T-cell (primary cell): ENCODE measurements at regions not wholly inside any gene's neighbourhood (a gene's known extent, or its start where the extent isn't known, plus 50 kb on each side); places are given as distances from the start of the nearest gene placed in this dataset.

Source experiments
- ATAC-seq, 4 experiments: fragments of 200-7000 bp in 3 of 4; fragments of 150-1000 bp in 1 of 4; cut with Tn5 transposase; replicated peaks in 1 of 4; 1 replicate in 3 of 4; 2 replicates in 1 of 4; pipeline ENCODE4 v1.10.0; 2021; ENCODE audit warnings: moderate library complexity in 3 of 4, mild to moderate bottlenecking in 2 of 4, moderate number of reproducible peaks in 1 of 4
- CTCF ChIA-PET, 2 donors: fragments of 300-600 bp; sonication (Branson Sonifier 250); formaldehyde crosslinking; loops; one replicate each; lab custom pipeline; 2022; ENCODE audit warnings: antibody characterized with exemption in 2 of 2; lab: Charles Lee
- POLR2A ChIA-PET, 2 donors: fragments of 300-600 bp; sonication (Branson Sonifier 250); formaldehyde crosslinking; loops; one replicate each; lab custom pipeline; 2022; ENCODE audit warnings: antibody characterized with exemption in 2 of 2; lab: Charles Lee
- DNase-seq, 35 experiments: peaks; one replicate each; pipeline versions ENCODE4 v3.0.0 to v3.0.0-alpha.2; 2013 to 2023
- H3K27ac ChIP-seq: one replicate; pipeline ENCODE4 v1.5.1; 2013; ENCODE audit warnings: low read length
- H3K27me3 ChIP-seq, 2 experiments: replicated peaks in 1 of 2; 1 replicate in 1 of 2; 2 replicates in 1 of 2; pipeline versions ENCODE4 v1.6.1 to v1.7.0; 2013; ENCODE audit warnings: low read length in 1 of 2, mixed read lengths in 1 of 2; ENCODE audit not compliant: control insufficient read depth in 2 of 2, insufficient read depth in 2 of 2; ENCODE audit errors: extremely low read depth in 1 of 2
- H3K36me3 ChIP-seq, 2 donors: 1 replicate in 1 of 2; 2 replicates in 1 of 2; pipeline versions ENCODE4 v1.6.1 to v1.7.0; 2013; ENCODE audit warnings: low read length in 1 of 2; ENCODE audit not compliant: control insufficient read depth in 2 of 2, insufficient read depth in 1 of 2; ENCODE audit errors: extremely low read depth in 1 of 2
- H3K4me1 ChIP-seq, 2 experiments: 1 replicate in 1 of 2; 2 replicates in 1 of 2; pipeline versions ENCODE4 v1.6.1 to v1.7.0; 2013; ENCODE audit warnings: low read length in 2 of 2, mixed read lengths in 1 of 2; ENCODE audit not compliant: insufficient read depth in 2 of 2, control insufficient read depth in 1 of 2; ENCODE audit errors: extremely low read depth in 1 of 2
- H3K4me3 ChIP-seq, 2 donors: 1 replicate in 1 of 2; 2 replicates in 1 of 2; pipeline versions ENCODE4 v1.5.1 to v1.7.0; 2013; ENCODE audit warnings: mild to moderate bottlenecking in 2 of 2, low read length in 1 of 2, moderate library complexity in 1 of 2; ENCODE audit not compliant: control insufficient read depth in 1 of 2; ENCODE audit errors: extremely low read depth in 1 of 2
- H3K9me3 ChIP-seq: 2 replicates; pipeline ENCODE4 v1.7.0; 2013
- H3K27ac Mint-ChIP-seq, 2 donors: one replicate each; pipeline ENCODE4 v1.8.0; 2020 to 2021; ENCODE audit warnings: mild to moderate bottlenecking in 2 of 2, mixed read lengths in 2 of 2
- H3K27me3 Mint-ChIP-seq, 2 donors: one replicate each; pipeline ENCODE4 v1.8.0; 2021 to 2022; ENCODE audit warnings: mixed read lengths in 2 of 2
- H3K36me3 Mint-ChIP-seq: one replicate; pipeline ENCODE4 v1.8.0; 2021; ENCODE audit warnings: mixed read lengths
- H3K4me1 Mint-ChIP-seq, 3 donors: one replicate each; pipeline ENCODE4 v1.8.0; 2020 to 2022; ENCODE audit warnings: mixed read lengths in 3 of 3, mild to moderate bottlenecking in 1 of 3
- H3K4me3 Mint-ChIP-seq, 3 donors: one replicate each; pipeline ENCODE4 v1.8.0; 2020 to 2022; ENCODE audit warnings: mild to moderate bottlenecking in 3 of 3, mixed read lengths in 3 of 3, moderate library complexity in 3 of 3
- H3K9me3 Mint-ChIP-seq, 3 donors: one replicate each; pipeline ENCODE4 v1.8.0; 2020 to 2022; ENCODE audit warnings: mixed read lengths in 3 of 3
- WGBS: methylation state at CpG from one replicate; pipeline ENCODE4 v1.1.5; 2013; ENCODE audit warnings: missing lambda C conversion rate; ENCODE audit not compliant: insufficient coverage; 5-methylcytosine and 5-hydroxymethylcytosine counted together

DNA sequence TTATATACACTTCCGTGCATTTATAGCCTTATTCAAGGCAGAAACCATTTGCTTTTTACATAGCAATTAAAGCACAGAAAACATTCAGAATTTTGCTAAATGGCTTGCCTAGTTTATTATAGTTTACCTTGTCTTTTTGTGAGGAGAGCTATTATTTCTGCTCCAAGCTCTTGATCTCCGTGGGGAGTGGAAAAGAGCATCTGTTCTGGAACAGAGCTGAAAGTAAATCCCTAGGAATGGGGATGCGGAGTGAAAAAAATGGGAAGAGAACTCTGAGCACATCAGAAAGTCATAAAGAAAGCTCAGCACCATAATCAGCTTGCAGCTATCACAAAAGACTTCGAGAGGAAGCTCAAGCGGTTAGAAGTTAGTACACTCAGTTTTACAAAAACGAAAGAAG is 1006.7 kb downstream of the ROBO2 start:
- 83% methylated on average over 2 of the region's 6 CpGs for WGBS
- ATAC-seq, result no peak
- no peaks in the 10 kb centered on the region for H3K36me3 ChIP-seq
- H3K27ac Mint-ChIP-seq, result no peak overlapping the region
- H3K9me3 Mint-ChIP-seq, result peaks cover 7 to 22% (median 12%) of the 10 kb centered on the region in 3 donors
- ChIA-PET CTCF (no interaction called here), POLR2A (no interaction called here)
- H3K27me3 ChIP-seq, result no peaks in the 10 kb centered on the region
- no peak overlapping the region for H3K4me3 Mint-ChIP-seq
- H3K4me1 Mint-ChIP-seq, result no peaks in the 10 kb centered on the region
- DNase-seq, result no peak
- no peak overlapping the region for H3K27ac ChIP-seq
- no peaks in the 10 kb centered on the region for H3K36me3 Mint-ChIP-seq
- H3K4me1 ChIP-seq, result no peaks in the 10 kb centered on the region
- H3K9me3 ChIP-seq, result no peaks in the 10 kb centered on the region
- H3K27me3 Mint-ChIP-seq, result no peaks in the 10 kb centered on the region
- no peak overlapping the region for H3K4me3 ChIP-seq

DNA sequence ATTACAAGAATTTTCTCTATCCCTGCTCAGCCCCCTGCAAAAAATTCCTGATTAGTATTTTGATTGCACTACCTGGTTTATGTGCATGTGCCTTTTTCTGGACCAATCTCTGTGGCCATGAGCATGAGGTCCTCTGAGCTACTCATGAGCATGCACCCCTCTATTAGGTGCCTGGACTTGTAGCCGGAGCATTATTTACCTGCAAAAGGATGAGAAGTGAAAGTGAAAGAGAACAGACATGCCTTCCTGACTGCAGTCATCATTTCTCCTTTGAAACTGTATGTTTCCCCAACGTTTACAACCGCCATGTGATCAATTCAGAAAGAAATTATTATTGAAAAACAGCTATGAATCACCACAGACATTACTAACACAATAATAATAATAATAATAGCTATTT is 1008.8 kb downstream of the ROBO2 start:
- Histone ChIP-seq H3K36me3 (no peaks in the 10 kb centered on the region), H3K27me3 (no peaks in the 10 kb centered on the region), H3K4me1 (no peaks in the 10 kb centered on the region), H3K27ac (no peak overlapping the region), H3K9me3 (no peaks in the 10 kb centered on the region), H3K4me3 (no peak overlapping the region)
- no peak for DNase-seq
- no CpG with 5 or more reads among the region's 3 CpGs for WGBS
- no peak for ATAC-seq
- CTCF ChIA-PET, result no interaction called here
- POLR2A ChIA-PET, result no interaction called here
- no peaks in the 10 kb centered on the region for H3K36me3 Mint-ChIP-seq
- H3K4me3 Mint-ChIP-seq, result no peak overlapping the region
- no peaks in the 10 kb centered on the region for H3K4me1 Mint-ChIP-seq
- H3K27me3 Mint-ChIP-seq, result no peaks in the 10 kb centered on the region
- H3K9me3 Mint-ChIP-seq, result peaks cover 5 to 20% (median 11%) of the 10 kb centered on the region in 3 donors
- no peak overlapping the region for H3K27ac Mint-ChIP-seq

DNA sequence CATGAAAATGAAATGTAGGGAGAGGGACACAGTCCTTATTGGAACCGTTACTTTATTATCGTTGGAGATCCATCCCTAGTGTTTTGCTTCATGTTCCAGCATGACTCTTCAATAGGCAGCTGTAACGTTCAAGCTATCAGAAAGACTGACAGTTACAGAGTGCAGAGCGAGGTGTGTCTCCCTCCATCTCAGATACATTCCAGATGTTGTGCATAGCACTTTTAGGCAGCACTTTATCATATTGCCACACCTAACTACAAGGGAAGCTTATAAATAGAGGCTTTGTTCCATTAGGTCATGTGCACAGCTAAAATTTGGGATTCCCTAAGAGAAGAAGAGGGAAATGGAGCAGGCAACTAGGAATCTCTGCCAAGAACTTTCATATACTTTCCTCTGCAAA is 1009.6 kb downstream of the ROBO2 start:
- POLR2A ChIA-PET, result interaction anchor here in 1 of 2 donors (0.5 kb wide), 1 partner anchor 23 kb away, joined by 3 read pairs; no protein-coding TSS in a partner anchor
- no peak overlapping the region for H3K27ac Mint-ChIP-seq

DNA sequence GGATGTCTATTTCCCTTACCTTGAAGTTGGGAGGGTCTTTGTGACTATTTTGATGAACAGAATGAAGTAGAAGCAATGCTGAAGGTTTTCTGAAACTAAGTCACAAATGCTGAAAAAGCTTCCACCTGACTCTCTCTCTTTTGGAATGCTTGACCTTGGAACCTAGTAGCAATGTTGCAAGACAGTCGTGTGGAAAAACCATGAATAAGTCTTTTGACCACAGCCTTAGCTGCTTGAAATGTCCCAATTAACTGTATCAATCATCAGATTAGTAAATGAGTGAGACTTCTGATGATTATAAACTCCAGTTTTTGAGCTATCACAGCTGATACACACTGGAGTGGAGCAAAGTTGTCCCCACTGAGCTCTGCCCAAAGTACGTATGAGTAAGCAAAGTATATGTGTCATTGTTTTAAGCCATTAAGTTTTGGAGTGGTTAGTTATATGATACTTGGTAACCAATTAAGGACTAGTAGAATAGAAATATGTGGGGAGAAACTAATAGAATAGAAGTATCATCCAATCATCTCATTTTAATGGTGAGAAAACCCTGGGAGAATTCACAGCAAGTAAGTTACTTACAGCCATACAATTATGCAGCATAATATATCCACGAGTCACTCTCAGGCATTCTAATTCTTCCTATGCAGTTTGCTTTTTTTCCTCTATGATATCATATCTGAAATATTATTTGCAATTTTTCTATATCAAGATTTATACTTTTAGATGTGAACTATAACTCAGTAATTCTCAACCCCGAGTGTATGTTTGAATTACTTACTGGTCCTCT is 1010.6 kb downstream of the ROBO2 start:
- Mint-ChIP-seq H3K9me3 (peaks cover 0 to 15% (median 5%) of the 10 kb centered on the region in 3 donors), H3K4me3 (no peak overlapping the region), H3K4me1 (no peaks in the 10 kb centered on the region), H3K27me3 (no peaks in the 10 kb centered on the region), H3K27ac (no peak overlapping the region), H3K36me3 (no peaks in the 10 kb centered on the region)
- CTCF ChIA-PET, result no interaction called here
- WGBS, result no CpG with 5 or more reads among the region's 4 CpGs
- POLR2A ChIA-PET, result no interaction called here
- no peak overlapping the region for H3K27ac ChIP-seq
- no peaks in the 10 kb centered on the region for H3K27me3 ChIP-seq
- H3K4me3 ChIP-seq, result no peak overlapping the region
- ATAC-seq (no peak), DNase-seq (no peak)
- no peaks in the 10 kb centered on the region for H3K9me3 ChIP-seq
- H3K36me3 ChIP-seq, result no peaks in the 10 kb centered on the region
- H3K4me1 ChIP-seq, result no peaks in the 10 kb centered on the region

More for the DNA sequence above, 1009.6 kb downstream of the ROBO2 start:
- H3K27me3 Mint-ChIP-seq, result no peaks in the 10 kb centered on the region
- no peak overlapping the region for H3K4me3 Mint-ChIP-seq
- Histone ChIP-seq H3K27ac (no peak overlapping the region), H3K27me3 (no peaks in the 10 kb centered on the region), H3K9me3 (no peaks in the 10 kb centered on the region), H3K4me3 (no peak overlapping the region), H3K4me1 (no peaks in the 10 kb centered on the region), H3K36me3 (no peaks in the 10 kb centered on the region)
- H3K4me1 Mint-ChIP-seq, result no peaks in the 10 kb centered on the region
- no peaks in the 10 kb centered on the region for H3K36me3 Mint-ChIP-seq
- 84% methylated on average over 3 of the region's 4 CpGs for WGBS
- CTCF ChIA-PET, result no interaction called here
- no peak for ATAC-seq
- no peak for DNase-seq
- H3K9me3 Mint-ChIP-seq, result peaks cover 5 to 14% (median 5%) of the 10 kb centered on the region in 3 donors

DNA sequence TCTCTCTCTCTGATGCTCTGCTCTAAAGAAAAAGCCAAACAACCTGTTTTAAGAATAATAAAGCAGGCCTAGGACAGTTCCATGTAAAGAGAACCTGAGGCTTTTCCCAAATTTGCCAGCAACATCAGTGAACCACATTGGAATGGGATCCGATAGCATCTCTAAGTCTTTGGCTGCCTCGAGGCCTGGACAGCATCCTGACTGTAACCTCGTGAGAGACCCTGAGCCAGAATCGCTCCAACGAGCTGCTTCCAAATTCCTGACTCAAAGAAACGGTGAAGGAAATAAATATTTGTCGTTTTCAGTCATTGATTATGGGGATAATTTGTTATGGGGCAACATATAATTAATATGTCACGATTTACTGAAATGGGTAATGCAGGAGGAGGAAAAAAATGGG is 1012.8 kb downstream of the ROBO2 start:
- H3K4me3 ChIP-seq, result no peak overlapping the region

DNA sequence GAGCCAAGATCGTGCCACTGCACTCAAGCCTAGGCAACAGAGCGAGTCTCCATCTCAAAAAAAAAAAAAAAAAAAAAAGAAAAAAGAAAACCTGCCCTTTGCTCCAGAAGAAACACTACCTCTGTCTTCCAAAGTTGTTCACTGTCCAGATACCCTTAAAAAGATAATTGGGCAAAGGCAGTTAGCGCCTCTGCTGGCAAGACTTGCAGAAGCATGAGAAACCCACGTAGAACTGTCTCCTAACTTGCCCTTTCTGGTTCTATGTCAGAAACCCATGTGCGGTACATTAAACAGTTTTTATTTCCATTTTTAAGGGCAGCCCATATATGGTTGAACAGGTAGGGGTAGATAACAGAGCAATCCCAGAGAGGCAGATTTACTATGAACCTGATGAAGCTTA is 1026.4 kb downstream of the ROBO2 start:
- ChIA-PET POLR2A (no interaction called here), CTCF (no interaction called here)
- Mint-ChIP-seq H3K27ac (no peak overlapping the region), H3K4me1 (no peaks in the 10 kb centered on the region), H3K9me3 (peaks cover 11 to 15% (median 11%) of the 10 kb centered on the region in 3 donors), H3K4me3 (no peak overlapping the region), H3K36me3 (no peaks in the 10 kb centered on the region), H3K27me3 (no peaks in the 10 kb centered on the region)
- DNase-seq (no peak), ATAC-seq (no peak)
- WGBS, result 70% methylated on average over 2 of the region's 5 CpGs
- Histone ChIP-seq H3K27ac (no peak overlapping the region), H3K4me1 (no peaks in the 10 kb centered on the region), H3K27me3 (no peaks in the 10 kb centered on the region), H3K4me3 (no peak overlapping the region), H3K36me3 (no peaks in the 10 kb centered on the region), H3K9me3 (no peaks in the 10 kb centered on the region)

More for the DNA sequence above, 1012.8 kb downstream of the ROBO2 start:
- CTCF ChIA-PET, result no interaction called here
- no peak overlapping the region for H3K27ac ChIP-seq
- Mint-ChIP-seq H3K27me3 (no peaks in the 10 kb centered on the region), H3K36me3 (no peaks in the 10 kb centered on the region), H3K9me3 (peaks cover 0 to 20% (median 4%) of the 10 kb centered on the region in 3 donors), H3K27ac (no peak overlapping the region), H3K4me3 (no peak overlapping the region), H3K4me1 (no peaks in the 10 kb centered on the region)
- no peaks in the 10 kb centered on the region for H3K36me3 ChIP-seq
- H3K9me3 ChIP-seq, result no peaks in the 10 kb centered on the region
- POLR2A ChIA-PET, result no interaction called here
- H3K27me3 ChIP-seq, result no peaks in the 10 kb centered on the region
- WGBS, result 76% methylated on average over 5 of the region's 8 CpGs
- no peak for DNase-seq
- no peaks in the 10 kb centered on the region for H3K4me1 ChIP-seq
- ATAC-seq, result no peak
